GF-D8 (cell line): ENCODE measurements at regions not wholly inside any gene's neighbourhood (a gene's known extent, or its start where the extent isn't known, plus 50 kb on each side); places are given as distances from the start of the nearest gene placed in this dataset.
"Not testable (repeated sequence)": the region's sequence is repeated elsewhere in the genome, so short reads cannot be mapped to it uniquely, and the experiment has no call there.

ENCODE experiments used
- DNase-seq: peaks from one replicate; lab custom pipeline; 2025; lab: John Stamatoyannopoulos, UW

GRCh38 chr7:54392935-54393334 lies 149.2 kb upstream of the VSTM2A start:
- no peak for DNase-seq

GRCh38 chr7:54394834-54395233 lies 147.3 kb upstream of the VSTM2A start:
- DNase-seq: peak; percentile 14

- no peak for DNase-seq
These were observed 144.2 kb upstream of the VSTM2A start for GRCh38 chr7:54397836-54398612.

DNA sequence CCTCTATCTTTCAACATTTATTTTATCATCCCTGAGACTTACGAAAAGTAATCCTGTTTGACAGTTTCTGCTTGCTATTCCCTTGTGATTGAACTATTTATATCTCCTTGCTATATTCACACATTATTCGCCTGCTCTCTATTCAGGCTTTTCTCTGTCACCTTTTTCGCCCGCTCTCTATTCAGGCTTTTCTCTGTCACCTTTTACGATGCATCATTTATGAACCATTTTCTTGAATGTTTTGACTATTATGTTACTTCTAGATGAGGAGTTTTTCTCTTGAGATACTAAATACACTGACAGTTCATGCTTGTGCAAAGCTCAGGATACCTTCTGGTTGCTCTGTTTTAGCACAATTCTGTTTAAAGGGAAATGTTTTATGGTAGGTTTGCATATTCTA lies 143.3 kb upstream of the VSTM2A start:
- DNase-seq: no peak

DNA sequence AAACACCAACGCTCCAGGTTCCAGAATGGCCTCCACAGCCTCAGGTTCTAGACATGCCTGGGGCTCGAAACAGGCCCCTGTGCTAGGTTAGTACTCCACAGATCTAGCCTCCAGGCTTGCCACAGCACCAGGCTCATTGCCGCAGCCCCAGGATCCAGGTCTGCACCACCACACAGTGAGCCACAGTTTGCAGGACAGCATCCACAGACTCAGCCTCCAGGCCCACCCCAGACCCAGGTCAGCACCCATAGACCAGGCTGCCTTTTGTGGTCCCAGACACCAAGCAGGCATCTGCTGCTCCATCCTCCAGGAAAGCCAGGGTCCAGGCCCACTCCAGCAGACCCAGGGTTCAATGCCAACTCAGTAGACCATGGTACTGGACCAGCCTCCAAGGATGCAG lies 132.3 kb upstream of the VSTM2A start:
- DNase-seq: no peak

GRCh38 chr7:54416678-54417077 lies 125.5 kb upstream of the VSTM2A start:
- no peak for DNase-seq

DNA sequence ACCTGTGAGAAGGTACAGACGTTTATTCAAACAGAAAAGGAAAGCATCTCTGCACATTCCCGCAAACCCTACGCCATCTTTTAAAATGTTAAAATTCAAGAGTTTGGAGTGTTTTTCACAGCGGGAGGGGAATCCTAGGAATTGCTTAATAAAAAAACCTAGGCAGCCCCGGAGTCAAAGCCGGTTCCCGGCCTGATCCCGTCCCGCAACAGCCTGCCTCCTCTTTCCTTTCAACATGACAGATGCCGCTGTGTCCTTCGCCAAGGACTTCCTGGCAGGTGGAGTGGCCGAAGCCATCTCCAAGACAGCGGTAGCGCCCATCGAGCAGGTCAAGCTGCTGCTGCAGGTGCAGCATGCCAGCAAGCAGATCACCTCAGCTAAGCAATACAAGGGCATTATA lies 123.0 kb upstream of the VSTM2A start:
- DNase-seq: no peak

DNA sequence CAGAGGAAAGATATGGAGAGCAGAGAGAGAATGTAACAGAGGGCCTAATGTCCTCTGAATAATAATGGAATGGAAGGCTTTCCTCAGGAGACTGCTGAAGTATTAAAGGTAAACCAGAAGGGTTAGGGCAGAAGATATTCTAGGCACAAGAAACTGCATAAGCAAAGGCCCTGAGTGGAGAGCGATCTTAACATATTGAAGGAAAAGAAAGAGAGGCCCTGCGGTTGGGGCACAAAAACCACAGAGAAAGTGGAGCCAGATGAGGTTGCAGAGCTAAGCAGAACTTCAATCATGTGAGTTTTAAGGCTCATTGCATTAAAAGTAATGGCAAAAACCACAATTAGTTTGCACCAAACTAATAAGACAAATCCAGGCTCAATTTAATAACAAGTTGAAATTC lies 115.8 kb upstream of the VSTM2A start:
- no peak for DNase-seq

GRCh38 chr7:54429111-54429510 lies 113.1 kb upstream of the VSTM2A start:
- DNase-seq: no peak

GRCh38 chr7:54439391-54439790 lies 102.8 kb upstream of the VSTM2A start:
- no peak for DNase-seq

GRCh38 chr7:54444046-54444686 lies 98.0 kb upstream of the VSTM2A start:
- not testable (repeated sequence) for DNase-seq

DNA sequence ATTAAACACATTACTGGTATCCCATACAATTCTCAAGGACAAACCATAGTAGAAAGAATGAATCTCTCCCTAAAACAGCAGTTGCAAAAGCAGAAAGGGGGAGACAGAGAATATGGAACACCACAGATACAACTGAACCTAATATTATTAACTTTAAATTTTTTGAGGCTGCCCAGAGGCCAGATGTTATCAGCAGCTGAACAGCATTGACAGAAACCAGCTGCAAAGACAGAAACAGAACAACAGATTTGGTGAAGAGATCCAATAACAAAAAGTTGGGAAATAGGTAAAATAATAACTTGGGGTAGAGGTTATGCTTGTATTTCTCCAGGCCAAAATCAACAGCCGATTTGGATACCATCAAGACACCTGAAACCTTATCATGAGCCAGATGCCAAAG lies 89.0 kb upstream of the VSTM2A start:
- DNase-seq: not testable (repeated sequence)

DNA sequence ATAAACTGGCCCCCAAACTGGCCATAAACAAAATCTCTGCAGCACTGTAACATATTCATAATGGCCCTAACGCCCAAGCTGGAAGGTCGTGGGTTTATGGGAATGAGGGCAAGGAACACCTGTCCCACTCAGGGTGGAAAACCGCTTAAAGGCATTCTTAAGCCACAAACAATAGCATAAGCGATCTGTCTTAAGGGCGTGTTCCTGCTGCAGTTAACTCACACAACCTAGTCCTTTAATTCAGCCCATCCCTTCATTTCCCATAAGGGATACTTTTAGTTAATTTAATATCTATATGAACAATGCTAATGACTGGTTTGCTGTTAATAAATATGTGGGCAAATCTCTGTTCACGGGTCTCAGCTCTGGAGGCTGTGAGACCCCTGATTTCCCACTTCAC lies 87.5 kb upstream of the VSTM2A start:
- DNase-seq: not testable (repeated sequence)

GRCh38 chr7:54465095-54465494 lies 77.1 kb upstream of the VSTM2A start:
- DNase-seq: no peak

DNA sequence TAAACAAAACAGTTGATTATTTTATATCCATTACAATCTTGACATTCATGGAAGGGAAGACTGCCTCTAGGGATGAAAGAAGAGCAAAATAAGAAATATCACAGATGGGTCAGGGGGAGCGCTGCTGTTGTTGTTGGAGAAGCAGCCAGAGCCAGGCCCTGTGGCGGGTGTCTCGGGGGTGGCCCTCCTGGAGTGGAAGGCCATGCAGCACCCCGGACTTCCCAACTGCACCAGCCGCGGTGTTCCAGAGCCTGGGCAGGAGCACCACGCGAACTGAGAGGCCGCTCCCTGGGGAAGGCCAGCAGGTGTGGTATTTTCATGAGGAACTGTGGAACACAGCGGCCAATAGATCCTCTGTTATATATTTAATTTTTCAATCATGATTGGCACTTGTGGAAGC lies 72.4 kb upstream of the VSTM2A start:
- DNase-seq: no peak

DNA sequence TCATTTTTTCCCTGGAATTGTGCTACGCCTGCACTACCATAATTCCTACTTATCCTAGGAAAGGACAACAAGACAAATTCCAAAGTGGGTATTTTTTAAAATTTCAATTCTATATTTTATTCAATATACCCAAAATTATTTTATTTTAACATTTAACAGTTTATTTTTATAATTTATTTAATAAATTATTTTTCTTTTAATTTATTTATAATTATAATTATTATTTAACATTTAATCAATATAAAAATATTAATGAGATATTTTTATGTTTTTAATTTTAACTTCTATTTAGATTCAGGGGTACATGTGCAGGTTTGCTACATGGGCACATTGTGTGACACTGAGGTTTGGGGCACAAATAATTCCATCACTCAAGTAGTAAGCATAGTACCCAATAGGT lies 65.6 kb upstream of the VSTM2A start:
- DNase-seq: no peak

DNA sequence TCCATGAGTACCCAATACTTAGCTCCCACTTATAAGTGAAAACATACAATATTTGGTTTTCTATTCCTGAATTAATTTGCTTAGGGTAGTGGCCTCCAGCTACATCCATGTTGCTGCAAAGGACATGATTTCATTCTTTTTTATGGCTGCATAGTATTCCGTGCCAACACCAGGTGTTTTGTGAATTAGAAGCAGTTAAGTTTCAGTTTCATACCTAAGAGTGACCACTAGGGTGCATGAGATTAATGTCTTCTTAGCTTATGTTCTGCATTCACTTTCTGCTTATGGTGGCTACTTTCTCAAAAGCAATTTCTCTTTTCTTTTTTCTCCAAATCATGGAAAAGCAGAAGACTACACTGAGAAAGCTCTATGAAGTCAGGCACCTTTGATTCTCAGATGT lies 65.1 kb upstream of the VSTM2A start:
- no peak for DNase-seq

- DNase-seq: no peak
These were observed 58.7 kb upstream of the VSTM2A start for GRCh38 chr7:54483523-54483922.

DNA sequence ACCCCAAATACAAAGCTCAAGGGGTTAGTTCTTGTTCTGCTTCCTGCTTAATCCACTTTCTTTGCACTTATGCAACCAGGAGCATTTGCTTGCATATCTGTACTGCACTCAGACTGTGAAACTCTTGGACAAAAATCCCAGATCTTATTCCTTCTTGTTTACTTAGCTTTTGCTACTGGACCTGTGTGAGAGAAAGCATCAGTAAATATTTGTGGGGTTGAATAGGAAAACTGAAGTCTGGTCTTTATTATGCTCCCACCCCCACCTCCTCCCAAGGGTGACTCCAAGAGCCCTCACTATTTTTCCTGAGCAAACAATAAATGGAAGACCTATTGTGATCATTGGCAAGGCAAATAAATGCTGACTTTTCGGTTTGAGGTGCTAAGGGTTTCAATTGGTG lies 57.1 kb upstream of the VSTM2A start:
- DNase-seq: no peak
